CD4-positive, alpha-beta T cell (primary cell): ENCODE measurements at regions not wholly inside any gene's neighbourhood (a gene's known extent, or its start where the extent isn't known, plus 50 kb on each side); places are given as distances from the start of the nearest gene placed in this dataset.

ENCODE experiments used
- ATAC-seq: fragments of 200-7000 bp; cut with Tn5 transposase; one replicate; pipeline ENCODE4 v1.10.0; 2022; ENCODE audit warnings: mild to moderate bottlenecking; ENCODE audit not compliant: poor library complexity
- CTCF ChIA-PET: fragments of 350-600 bp; sonication (Branson Sonifier 250); formaldehyde crosslinking; loops from one replicate; lab custom pipeline; 2021; ENCODE audit warnings: antibody characterized with exemption, inconsistent platforms; lab: Charles Lee
- POLR2A ChIA-PET: fragments of 350-600 bp; sonication (Branson Sonifier 250); formaldehyde crosslinking; loops from one replicate; lab custom pipeline; 2021; ENCODE audit warnings: antibody characterized with exemption, inconsistent platforms; lab: Charles Lee
- DNase-seq, 14 experiments: peaks; one replicate each; pipeline ENCODE4 v3.0.0-alpha.2; 2013 to 2020; ENCODE audit warnings: mixed read lengths in 2 of 14
- H3K27ac ChIP-seq, 2 donors: one replicate each; pipeline versions ENCODE4 v1.5.1 to v1.7.0; 2013; ENCODE audit warnings: low read length in 2 of 2, low read depth in 1 of 2, mild to moderate bottlenecking in 1 of 2
- H3K27me3 ChIP-seq, 2 experiments: 1 replicate in 1 of 2; 2 replicates in 1 of 2; pipeline versions ENCODE4 v1.6.1 to v1.7.0; 2013; ENCODE audit warnings: low read length in 2 of 2, control low read depth in 1 of 2, mild to moderate bottlenecking in 1 of 2, moderate library complexity in 1 of 2; ENCODE audit not compliant: insufficient read depth in 2 of 2, control insufficient read depth in 1 of 2
- H3K36me3 ChIP-seq: one replicate; pipeline ENCODE4 v1.6.1; 2013; ENCODE audit warnings: low read length, control low read depth; ENCODE audit not compliant: insufficient read depth
- H3K4me1 ChIP-seq: one replicate; pipeline ENCODE4 v1.6.1; 2013; ENCODE audit warnings: low read length, control low read depth; ENCODE audit not compliant: insufficient read depth
- H3K4me3 ChIP-seq: one replicate; pipeline ENCODE4 v1.5.1; 2013; ENCODE audit warnings: mild to moderate bottlenecking, low read length, moderate library complexity
- H3K9me3 ChIP-seq, 2 experiments: 1 replicate in 1 of 2; 2 replicates in 1 of 2; pipeline versions ENCODE4 v1.6.1 to v1.7.0; 2013; ENCODE audit warnings: low read length in 2 of 2, mild to moderate bottlenecking in 2 of 2, control low read depth in 1 of 2, moderate library complexity in 1 of 2; ENCODE audit not compliant: control insufficient read depth in 1 of 2, insufficient read depth in 1 of 2
- H3K27ac Mint-ChIP-seq: one replicate; pipeline ENCODE4 v1.8.0; 2020; ENCODE audit warnings: mixed read lengths
- H3K27me3 Mint-ChIP-seq: one replicate; pipeline ENCODE4 v1.8.0; 2021; ENCODE audit warnings: mixed read lengths
- H3K36me3 Mint-ChIP-seq: one replicate; pipeline ENCODE4 v1.8.0; 2021; ENCODE audit warnings: low read depth, mixed read lengths
- H3K4me1 Mint-ChIP-seq: one replicate; pipeline ENCODE4 v1.8.0; 2021; ENCODE audit warnings: low read depth, mixed read lengths
- H3K4me3 Mint-ChIP-seq: one replicate; pipeline ENCODE4 v1.8.0; 2020; ENCODE audit warnings: mild to moderate bottlenecking, mixed read lengths
- H3K9me3 Mint-ChIP-seq: one replicate; pipeline ENCODE4 v1.8.0; 2020; ENCODE audit warnings: mixed read lengths
- CTCF ChIP-seq: fragments of 200-600 bp; IDR thresholded peaks from one replicate; pipeline ENCODE4 v1.8.0; 2022; ENCODE audit warnings: antibody characterized with exemption, mild to moderate bottlenecking
- intact Hi-C, 2 experiments: fragments of 100-400 bp; cut with DNase I in 1 of 2; cut with micrococcal nuclease in 1 of 2; formaldehyde crosslinking; loops; one replicate each; pipeline versions ENCODE4 v1.15.1 to v1.9.0; 2023 to 2025; cut with DNase I, micrococcal nuclease

DNA sequence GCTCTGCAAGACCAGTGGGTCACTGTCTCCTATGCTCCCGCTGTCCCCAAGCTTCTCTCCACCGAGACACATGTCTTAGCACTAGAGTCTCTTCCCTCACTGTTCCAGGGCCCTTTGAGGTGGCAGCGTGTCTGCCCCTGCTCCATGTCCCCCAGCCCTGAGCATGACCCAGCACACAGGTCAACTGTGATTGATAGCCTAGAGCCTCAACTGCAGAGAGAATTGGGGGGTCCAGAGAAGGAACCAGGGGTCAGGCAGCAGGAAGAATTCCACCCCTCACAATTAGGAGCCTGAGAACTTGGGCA, 54.6 kb upstream of the ODC1 start:
- peaks cover 5% of the 10 kb centered on the region for H3K4me1 ChIP-seq
- DNase-seq, result no peak
- H3K27me3 ChIP-seq, result peaks cover 0 to 4% of the 10 kb centered on the region in 2 experiments
- ATAC-seq, result no peak
- TF ChIP-seq CTCF, result no peak
- intact Hi-C loops, result no loop called here
- Mint-ChIP-seq H3K4me3 (no peak overlapping the region), H3K27ac (no peak overlapping the region), H3K4me1 (peaks cover 4% of the 10 kb centered on the region), H3K36me3 (no peaks in the 10 kb centered on the region), H3K9me3 (no peaks in the 10 kb centered on the region), H3K27me3 (no peaks in the 10 kb centered on the region)
- ChIA-PET POLR2A (no interaction called here), CTCF (interaction anchor here (0.5 kb wide), 1 partner anchor 412 kb away, joined by 4 read pairs; no protein-coding TSS in a partner anchor)
- no peak overlapping the region for H3K4me3 ChIP-seq
- no peaks in the 10 kb centered on the region for H3K9me3 ChIP-seq
- no peak overlapping the region for H3K27ac ChIP-seq
- H3K36me3 ChIP-seq, result no peaks in the 10 kb centered on the region

- Mint-ChIP-seq H3K27ac (no peak overlapping the region), H3K36me3 (no peaks in the 10 kb centered on the region)
Observed at GRCh38 chr2:10501980-10502802, 54.1 kb upstream of the ODC1 start.

DNA sequence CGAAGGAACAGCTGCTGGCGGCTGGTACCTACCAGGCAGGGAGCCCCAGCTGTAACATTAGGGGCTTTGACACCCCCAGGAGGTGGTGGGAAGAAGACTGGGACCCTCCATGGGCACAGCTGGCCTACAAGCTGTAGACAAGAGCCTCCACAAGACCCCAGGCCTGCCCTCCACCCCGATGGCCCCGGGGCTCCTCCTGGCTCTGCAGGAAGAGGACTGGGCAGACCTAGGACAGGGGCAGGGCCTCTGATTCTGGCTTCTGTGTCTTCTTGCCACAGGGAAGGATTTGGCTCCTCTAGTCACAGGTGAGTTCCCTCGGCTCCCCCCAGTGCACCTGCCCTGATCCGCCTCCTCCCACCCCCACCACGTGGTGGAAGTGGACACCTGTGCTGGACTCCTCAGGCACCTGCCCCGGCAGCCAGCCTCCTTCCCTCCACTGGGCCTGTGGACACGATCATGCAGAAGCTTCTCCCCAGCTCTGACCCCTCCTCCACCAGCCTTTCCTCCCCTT, 53.4 kb upstream of the ODC1 start:
- Mint-ChIP-seq H3K4me3 (no peak overlapping the region), H3K4me1 (peaks cover 12% of the 10 kb centered on the region), H3K36me3 (no peaks in the 10 kb centered on the region), H3K27me3 (peaks cover 8% of the 10 kb centered on the region), H3K27ac (no peak overlapping the region), H3K9me3 (no peaks in the 10 kb centered on the region)
- TF ChIP-seq CTCF, result no peak
- ATAC-seq (no peak), DNase-seq (no peak)
- Histone ChIP-seq H3K36me3 (no peaks in the 10 kb centered on the region), H3K27ac (no peak overlapping the region), H3K9me3 (no peaks in the 10 kb centered on the region), H3K4me3 (no peak overlapping the region), H3K27me3 (peaks cover 0 to 7% of the 10 kb centered on the region in 2 experiments), H3K4me1 (peaks cover 7% of the 10 kb centered on the region)
- CTCF ChIA-PET, result no interaction called here
- POLR2A ChIA-PET, result no interaction called here
- intact Hi-C loops, result no loop called here

More at GRCh38 chr2:10501980-10502802, 54.1 kb upstream of the ODC1 start:
- peaks cover 0 to 4% of the 10 kb centered on the region in 2 experiments for H3K27me3 ChIP-seq
- ATAC-seq (no peak), DNase-seq (no peak)
- H3K4me3 Mint-ChIP-seq, result no peak overlapping the region
- no peaks in the 10 kb centered on the region for H3K9me3 ChIP-seq
- no peaks in the 10 kb centered on the region for H3K9me3 Mint-ChIP-seq
- peaks cover 5% of the 10 kb centered on the region for H3K4me1 Mint-ChIP-seq
- ChIA-PET POLR2A (no interaction called here), CTCF (interaction anchor here (0.5 kb wide), 1 partner anchor 412 kb away, joined by 4 read pairs; no protein-coding TSS in a partner anchor)
- H3K4me3 ChIP-seq, result no peak overlapping the region
- peaks cover 7% of the 10 kb centered on the region for H3K4me1 ChIP-seq
- no peaks in the 10 kb centered on the region for H3K36me3 ChIP-seq
- no peak overlapping the region for H3K27ac ChIP-seq
- H3K27me3 Mint-ChIP-seq, result peaks cover 1% of the 10 kb centered on the region
- TF ChIP-seq CTCF, result no peak
- intact Hi-C loops, result no loop called here
